ENCODE measurements at regions not wholly inside any gene's neighbourhood (a gene's known extent, or its start where the extent isn't known, plus 50 kb on each side); places are given as distances from the start of the nearest gene placed in this dataset.
"Not testable (repeated sequence)": the region's sequence is repeated elsewhere in the genome, so short reads cannot be mapped to it uniquely, and the experiment has no call there.

- CTCF ChIA-PET; H3K36me3 Mint-ChIP-seq; H3K4me3 Mint-ChIP-seq; H3K4me1 Mint-ChIP-seq; DNase-seq; H3K4me3 ChIP-seq (ENCODE audit: control insufficient read depth in 1 of 2, extremely low read depth in 1 of 2, low read length in 1 of 2); ATAC-seq (replicated peaks in 1 of 4); POLR2A ChIA-PET; H3K9me3 ChIP-seq; H3K27ac ChIP-seq (ENCODE audit: low read length); H3K36me3 ChIP-seq (ENCODE audit: control insufficient read depth in 2 of 2, extremely low read depth in 1 of 2, insufficient read depth in 1 of 2, low read length in 1 of 2); H3K4me1 ChIP-seq (ENCODE audit: control insufficient read depth in 1 of 2, extremely low read depth in 1 of 2, insufficient read depth in 2 of 2, low read length in 2 of 2); H3K27me3 Mint-ChIP-seq; H3K27ac Mint-ChIP-seq; H3K27me3 ChIP-seq (replicated peaks in 1 of 2; ENCODE audit: control insufficient read depth in 2 of 2, extremely low read depth in 1 of 2, insufficient read depth in 2 of 2, low read length in 1 of 2): not testable (repeated sequence)
- no CpG with 5 or more reads among the region's 4 CpGs for WGBS (ENCODE audit: insufficient coverage)
- peaks cover 0 to 13% (median 12%) of the 10 kb centered on the region in 3 donors for H3K9me3 Mint-ChIP-seq
These were observed 434.3 kb downstream of the BUD13 start for GRCh38 chr11:116338500-116338899.

GRCh38 chr11:116336540-116336939 lies 436.2 kb downstream of the BUD13 start:
- no peaks in the 10 kb centered on the region for H3K36me3 ChIP-seq (ENCODE audit: control insufficient read depth in 2 of 2, extremely low read depth in 1 of 2, insufficient read depth in 1 of 2, low read length in 1 of 2)
- H3K4me3 ChIP-seq (ENCODE audit: control insufficient read depth in 1 of 2, extremely low read depth in 1 of 2, low read length in 1 of 2), result no peak overlapping the region
- peaks cover 0 to 13% (median 12%) of the 10 kb centered on the region in 3 donors for H3K9me3 Mint-ChIP-seq
- H3K27me3 Mint-ChIP-seq, result peaks cover 3 to 12% of the 10 kb centered on the region in 2 donors
- ChIA-PET CTCF (no interaction called here), POLR2A (no interaction called here)
- WGBS (ENCODE audit: insufficient coverage), result 90% methylated on average over 1 of the region's 1 CpG
- no peaks in the 10 kb centered on the region for H3K9me3 ChIP-seq
- no peak overlapping the region for H3K27ac Mint-ChIP-seq
- H3K4me1 ChIP-seq (ENCODE audit: control insufficient read depth in 1 of 2, extremely low read depth in 1 of 2, insufficient read depth in 2 of 2, low read length in 2 of 2), result no peaks in the 10 kb centered on the region
- no peak overlapping the region for H3K4me3 Mint-ChIP-seq
- H3K27me3 ChIP-seq (replicated peaks in 1 of 2; ENCODE audit: control insufficient read depth in 2 of 2, extremely low read depth in 1 of 2, insufficient read depth in 2 of 2, low read length in 1 of 2), result peaks cover 0 to 6% of the 10 kb centered on the region in 2 experiments
- DNase-seq (no peak), ATAC-seq (replicated peaks in 1 of 4) (no peak)
- no peak overlapping the region for H3K27ac ChIP-seq (ENCODE audit: low read length)
- no peaks in the 10 kb centered on the region for H3K36me3 Mint-ChIP-seq
- H3K4me1 Mint-ChIP-seq, result no peaks in the 10 kb centered on the region

GRCh38 chr11:116335891-116336290 lies 436.9 kb downstream of the BUD13 start:
- ATAC-seq (replicated peaks in 1 of 4) (no peak), DNase-seq (no peak)
- H3K4me1 Mint-ChIP-seq, result no peaks in the 10 kb centered on the region
- no peaks in the 10 kb centered on the region for H3K36me3 Mint-ChIP-seq
- 100% methylated on average over 1 of the region's 3 CpGs for whole genome bisulfite sequencing (ENCODE audit: insufficient coverage)
- H3K4me3 ChIP-seq (ENCODE audit: control insufficient read depth in 1 of 2, extremely low read depth in 1 of 2, low read length in 1 of 2), result no peak overlapping the region
- H3K27me3 Mint-ChIP-seq, result peaks cover 3 to 12% of the 10 kb centered on the region in 2 donors
- H3K4me1 ChIP-seq (ENCODE audit: control insufficient read depth in 1 of 2, extremely low read depth in 1 of 2, insufficient read depth in 2 of 2, low read length in 2 of 2), result no peaks in the 10 kb centered on the region
- H3K27ac ChIP-seq (ENCODE audit: low read length), result no peak overlapping the region
- CTCF ChIA-PET, result no interaction called here
- peaks cover 0 to 10% of the 10 kb centered on the region in 2 experiments for H3K27me3 ChIP-seq (replicated peaks in 1 of 2; ENCODE audit: control insufficient read depth in 2 of 2, extremely low read depth in 1 of 2, insufficient read depth in 2 of 2, low read length in 1 of 2)
- no peak overlapping the region for H3K27ac Mint-ChIP-seq
- no peaks in the 10 kb centered on the region for H3K9me3 ChIP-seq
- peaks cover 0 to 13% (median 12%) of the 10 kb centered on the region in 3 donors for H3K9me3 Mint-ChIP-seq
- H3K36me3 ChIP-seq (ENCODE audit: control insufficient read depth in 2 of 2, extremely low read depth in 1 of 2, insufficient read depth in 1 of 2, low read length in 1 of 2), result no peaks in the 10 kb centered on the region
- no peak overlapping the region for H3K4me3 Mint-ChIP-seq
- POLR2A ChIA-PET, result no interaction called here

GRCh38 chr11:116335078-116335477 lies 437.7 kb downstream of the BUD13 start:
- Histone ChIP-seq H3K36me3 (ENCODE audit: control insufficient read depth in 2 of 2, extremely low read depth in 1 of 2, insufficient read depth in 1 of 2, low read length in 1 of 2) (no peaks in the 10 kb centered on the region), H3K27me3 (replicated peaks in 1 of 2; ENCODE audit: control insufficient read depth in 2 of 2, extremely low read depth in 1 of 2, insufficient read depth in 2 of 2, low read length in 1 of 2) (peaks cover 0 to 17% of the 10 kb centered on the region in 2 experiments), H3K4me3 (ENCODE audit: control insufficient read depth in 1 of 2, extremely low read depth in 1 of 2, low read length in 1 of 2) (no peak overlapping the region), H3K9me3 (no peaks in the 10 kb centered on the region), H3K4me1 (ENCODE audit: control insufficient read depth in 1 of 2, extremely low read depth in 1 of 2, insufficient read depth in 2 of 2, low read length in 2 of 2) (no peaks in the 10 kb centered on the region), H3K27ac (ENCODE audit: low read length) (no peak overlapping the region)
- Mint-ChIP-seq H3K9me3 (peaks cover 0 to 9% (median 9%) of the 10 kb centered on the region in 3 donors), H3K36me3 (no peaks in the 10 kb centered on the region), H3K27me3 (peaks cover 0 to 12% of the 10 kb centered on the region in 2 donors), H3K27ac (no peak overlapping the region), H3K4me3 (no peak overlapping the region), H3K4me1 (no peaks in the 10 kb centered on the region)
- no peak for DNase-seq
- ATAC-seq (replicated peaks in 1 of 4), result no peak
- CTCF ChIA-PET, result no interaction called here
- POLR2A ChIA-PET, result no interaction called here
- WGBS (ENCODE audit: insufficient coverage), result 83% methylated on average over 1 of the region's 1 CpG

GRCh38 chr11:116334596-116334995 lies 438.2 kb downstream of the BUD13 start:
- Histone ChIP-seq H3K27me3 (replicated peaks in 1 of 2; ENCODE audit: control insufficient read depth in 2 of 2, extremely low read depth in 1 of 2, insufficient read depth in 2 of 2, low read length in 1 of 2) (peaks cover 0 to 17% of the 10 kb centered on the region in 2 experiments), H3K4me3 (ENCODE audit: control insufficient read depth in 1 of 2, extremely low read depth in 1 of 2, low read length in 1 of 2) (no peak overlapping the region), H3K4me1 (ENCODE audit: control insufficient read depth in 1 of 2, extremely low read depth in 1 of 2, insufficient read depth in 2 of 2, low read length in 2 of 2) (no peaks in the 10 kb centered on the region), H3K9me3 (no peaks in the 10 kb centered on the region), H3K27ac (ENCODE audit: low read length) (no peak overlapping the region), H3K36me3 (ENCODE audit: control insufficient read depth in 2 of 2, extremely low read depth in 1 of 2, insufficient read depth in 1 of 2, low read length in 1 of 2) (no peaks in the 10 kb centered on the region)
- WGBS (ENCODE audit: insufficient coverage), result 93% methylated on average over 3 of the region's 3 CpGs
- POLR2A ChIA-PET, result no interaction called here
- Mint-ChIP-seq H3K27ac (no peak overlapping the region), H3K9me3 (peaks cover 0 to 9% (median 9%) of the 10 kb centered on the region in 3 donors), H3K36me3 (no peaks in the 10 kb centered on the region), H3K27me3 (peaks cover 0 to 12% of the 10 kb centered on the region in 2 donors), H3K4me3 (no peak overlapping the region), H3K4me1 (no peaks in the 10 kb centered on the region)
- ATAC-seq (replicated peaks in 1 of 4), result no peak
- DNase-seq, result no peak
- CTCF ChIA-PET, result no interaction called here

GRCh38 chr11:116333001-116333535 lies 439.7 kb downstream of the BUD13 start:
- CTCF ChIA-PET, result no interaction called here
- no peak for ATAC-seq (replicated peaks in 1 of 4)

GRCh38 chr11:116332391-116332790 lies 440.4 kb downstream of the BUD13 start:
- H3K27me3 Mint-ChIP-seq, result peaks cover 5 to 19% of the 10 kb centered on the region in 2 donors
- WGBS (ENCODE audit: insufficient coverage), result 75% methylated on average over 2 of the region's 8 CpGs
- ChIA-PET CTCF (no interaction called here), POLR2A (no interaction called here)
- Histone ChIP-seq H3K27me3 (replicated peaks in 1 of 2; ENCODE audit: control insufficient read depth in 2 of 2, extremely low read depth in 1 of 2, insufficient read depth in 2 of 2, low read length in 1 of 2) (peaks cover 0 to 19% of the 10 kb centered on the region in 2 experiments), H3K27ac (ENCODE audit: low read length) (no peak overlapping the region), H3K9me3 (no peaks in the 10 kb centered on the region), H3K4me3 (ENCODE audit: control insufficient read depth in 1 of 2, extremely low read depth in 1 of 2, low read length in 1 of 2) (no peak overlapping the region), H3K36me3 (ENCODE audit: control insufficient read depth in 2 of 2, extremely low read depth in 1 of 2, insufficient read depth in 1 of 2, low read length in 1 of 2) (no peaks in the 10 kb centered on the region), H3K4me1 (ENCODE audit: control insufficient read depth in 1 of 2, extremely low read depth in 1 of 2, insufficient read depth in 2 of 2, low read length in 2 of 2) (no peaks in the 10 kb centered on the region)
- no peak for ATAC-seq (replicated peaks in 1 of 4)
- H3K27ac Mint-ChIP-seq, result no peak overlapping the region
- H3K4me3 Mint-ChIP-seq, result no peak overlapping the region
- H3K4me1 Mint-ChIP-seq, result no peaks in the 10 kb centered on the region
- H3K36me3 Mint-ChIP-seq, result no peaks in the 10 kb centered on the region
- peaks cover 3 to 5% (median 3%) of the 10 kb centered on the region in 3 donors for H3K9me3 Mint-ChIP-seq
- no peak for DNase-seq

More at GRCh38 chr11:116333001-116333535, 439.7 kb downstream of the BUD13 start:
- Mint-ChIP-seq H3K4me1 (no peaks in the 10 kb centered on the region), H3K27me3 (peaks cover 5 to 19% of the 10 kb centered on the region in 2 donors), H3K36me3 (no peaks in the 10 kb centered on the region), H3K27ac (no peak overlapping the region), H3K9me3 (peaks cover 3 to 9% (median 8%) of the 10 kb centered on the region in 3 donors), H3K4me3 (no peak overlapping the region)
- Histone ChIP-seq H3K27ac (ENCODE audit: low read length) (no peak overlapping the region), H3K4me3 (ENCODE audit: control insufficient read depth in 1 of 2, extremely low read depth in 1 of 2, low read length in 1 of 2) (no peak overlapping the region), H3K36me3 (ENCODE audit: control insufficient read depth in 2 of 2, extremely low read depth in 1 of 2, insufficient read depth in 1 of 2, low read length in 1 of 2) (no peaks in the 10 kb centered on the region), H3K9me3 (no peaks in the 10 kb centered on the region), H3K4me1 (ENCODE audit: control insufficient read depth in 1 of 2, extremely low read depth in 1 of 2, insufficient read depth in 2 of 2, low read length in 2 of 2) (no peaks in the 10 kb centered on the region), H3K27me3 (replicated peaks in 1 of 2; ENCODE audit: control insufficient read depth in 2 of 2, extremely low read depth in 1 of 2, insufficient read depth in 2 of 2, low read length in 1 of 2) (peaks cover 0 to 19% of the 10 kb centered on the region in 2 experiments)
- DNase-seq, result no peak
- POLR2A ChIA-PET, result no interaction called here
- WGBS (ENCODE audit: insufficient coverage), result 51% methylated on average over 3 of the region's 3 CpGs
